ENCODE measurements at regions not wholly inside any gene's neighbourhood (a gene's known extent, or its start where the extent isn't known, plus 50 kb on each side); places are given as distances from the start of the nearest gene placed in this dataset. TPM values are rescaled to one million over a fixed set of nuclear protein-coding genes. Genes with fewer than 3 reads are reported as not detected.

DNA sequence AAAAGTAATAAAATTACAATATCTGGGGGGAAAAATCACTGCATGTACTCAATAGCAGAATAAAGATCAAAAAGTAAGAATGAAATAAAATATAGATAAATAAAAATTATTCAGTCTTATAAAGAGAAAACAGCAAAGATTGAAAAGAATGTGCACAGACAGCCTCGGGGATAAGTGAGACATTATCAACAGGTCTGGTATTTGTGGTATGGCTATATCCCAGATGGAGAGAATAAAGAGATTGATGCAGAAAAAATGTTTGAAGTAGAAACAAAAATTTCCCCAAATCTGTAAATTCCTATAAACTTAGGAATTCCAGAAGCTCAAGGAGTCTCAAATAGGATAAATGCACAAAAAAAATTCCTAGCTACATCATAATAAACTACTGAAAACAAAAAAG lies 74.5 kb upstream of the LUZP2 start:
- no peak for DNase-seq (ENCODE audit: low spot score)

DNA sequence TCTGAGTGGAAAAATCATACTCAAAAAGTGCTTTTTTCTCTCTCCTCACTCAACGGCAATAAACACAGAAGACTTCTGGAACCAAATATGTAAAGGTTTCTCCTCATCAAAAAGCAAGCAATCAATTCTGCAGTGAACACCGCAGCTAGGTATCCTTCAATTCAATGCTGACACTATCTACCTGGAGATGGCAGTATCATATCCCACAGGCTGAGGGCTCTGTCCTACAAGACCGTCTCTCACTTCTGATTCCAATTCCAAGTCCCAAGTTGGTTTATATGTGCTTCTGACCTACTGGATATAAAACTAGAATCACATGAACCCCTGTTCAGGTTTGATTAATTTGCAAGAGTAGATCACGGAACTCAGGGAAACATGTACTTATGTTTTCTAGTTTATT lies 59.7 kb upstream of the LUZP2 start:
- DNase-seq (ENCODE audit: low spot score): peak; percentile 37

Small RNA genes lying in the stretch of these regions (small RNA-seq; reads per million reads assigned to genes)
- gene AC100767.1: not detected
- not detected for gene MIR8054
- not detected for gene RNU6-783P
